HG02610 (cell line): ENCODE measurements at regions not wholly inside any gene's neighbourhood (a gene's known extent, or its start where the extent isn't known, plus 50 kb on each side); places are given as distances from the start of the nearest gene placed in this dataset.

Experiments
- ATAC-seq: cut with Tn5 transposase; IDR thresholded peaks from one replicate; pipeline ENCODE4 v1.9.1; 2021; ENCODE audit warnings: mild to moderate bottlenecking, moderate library complexity; ENCODE audit not compliant: unreplicated experiment

GRCh38 chr1:8204826-8205225 is 113.1 kb upstream of the SLC45A1 start:
- no peak for ATAC-seq

GRCh38 chr1:8203551-8203950 is 114.4 kb upstream of the SLC45A1 start:
- no peak for ATAC-seq

- ATAC-seq, result no peak
Observed at GRCh38 chr1:8203056-8203455, 114.9 kb upstream of the SLC45A1 start.

- no peak for ATAC-seq
Observed at GRCh38 chr1:8202182-8202905, 115.6 kb upstream of the SLC45A1 start.

GRCh38 chr1:8201331-8201861 is 116.5 kb upstream of the SLC45A1 start:
- ATAC-seq, result no peak

GRCh38 chr1:8200317-8201115 is 117.4 kb upstream of the SLC45A1 start:
- ATAC-seq, result no peak

DNA sequence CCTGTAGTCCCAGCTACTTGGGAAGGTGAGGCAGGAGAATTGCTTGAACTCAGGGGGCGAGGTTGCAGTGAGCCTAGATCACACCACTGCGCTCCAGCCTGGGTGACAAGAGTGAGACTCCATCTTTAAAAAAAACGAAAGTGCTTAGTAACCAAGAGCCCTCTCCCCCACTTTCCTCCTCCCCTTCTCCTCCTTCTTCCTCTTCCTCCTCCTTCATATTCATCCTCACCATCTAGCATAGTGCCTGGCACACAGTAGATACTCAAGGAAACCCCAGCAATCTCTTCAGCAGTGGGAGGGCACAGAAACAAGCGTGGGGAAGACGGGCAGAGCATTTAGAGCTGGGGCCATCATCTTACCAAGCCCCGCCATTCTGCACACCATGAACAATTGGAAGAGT is 119.4 kb upstream of the SLC45A1 start:
- no peak for ATAC-seq

DNA sequence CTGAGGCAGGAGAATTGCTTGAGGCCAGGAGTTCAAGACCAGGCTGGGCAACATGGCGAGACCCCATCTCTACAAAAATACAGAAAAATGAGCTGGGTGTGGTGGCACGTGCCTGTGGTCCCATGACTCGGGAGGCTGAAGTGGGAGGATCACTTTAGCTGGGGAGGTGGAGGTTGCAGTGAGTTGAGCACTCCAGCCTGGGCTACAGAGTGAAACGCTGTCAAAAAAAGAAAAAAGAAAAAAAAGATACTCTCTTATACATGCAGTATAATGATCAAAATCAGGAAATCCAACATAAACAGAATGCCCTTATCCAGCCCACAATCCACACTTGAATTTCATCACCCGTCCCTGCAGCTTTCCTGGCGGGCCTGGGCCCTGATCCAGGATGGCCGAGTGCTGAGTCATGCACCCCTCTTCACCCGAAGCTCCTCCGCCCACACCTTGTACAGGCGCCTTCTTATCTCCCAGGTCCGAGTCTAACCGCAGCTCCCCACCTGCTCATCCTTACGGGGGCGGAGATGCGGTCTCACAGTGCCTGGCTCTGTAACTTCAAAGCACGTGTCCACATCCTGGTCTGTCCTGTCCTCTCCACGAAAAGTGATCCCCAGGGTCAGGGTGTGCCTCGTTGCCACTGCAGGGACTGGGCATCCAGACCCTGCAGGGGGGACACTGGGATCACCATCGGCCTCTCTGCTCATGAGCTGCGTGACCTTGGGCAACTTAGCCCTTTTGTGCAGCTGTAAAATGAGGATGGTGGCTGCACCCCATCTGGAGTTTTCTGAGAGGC is 120.2 kb upstream of the SLC45A1 start:
- ATAC-seq, result no peak

GRCh38 chr1:8194481-8195227 is 123.3 kb upstream of the SLC45A1 start:
- no peak for ATAC-seq

GRCh38 chr1:8193840-8194406 is 124.0 kb upstream of the SLC45A1 start:
- ATAC-seq, result no peak

DNA sequence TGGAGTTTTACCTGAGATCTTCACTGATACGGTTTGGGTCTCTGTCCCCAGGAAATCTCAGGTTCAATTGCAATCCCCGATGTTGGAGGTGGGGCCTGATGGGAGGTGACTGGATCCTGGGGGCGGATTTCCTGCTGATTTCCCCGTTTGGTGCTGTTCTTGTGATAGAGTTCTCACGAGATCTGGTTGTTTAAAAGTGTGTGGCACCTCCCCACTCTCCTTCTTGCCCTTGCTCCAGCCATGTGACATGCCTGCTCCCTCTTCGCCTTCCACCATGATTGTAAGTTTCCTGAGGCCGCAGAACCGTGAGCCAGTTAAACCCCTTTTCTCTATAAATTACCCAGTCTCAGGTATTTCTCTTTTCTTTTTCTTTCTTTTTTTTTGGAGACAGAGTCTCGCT is 126.4 kb upstream of the SLC45A1 start:
- no peak for ATAC-seq

DNA sequence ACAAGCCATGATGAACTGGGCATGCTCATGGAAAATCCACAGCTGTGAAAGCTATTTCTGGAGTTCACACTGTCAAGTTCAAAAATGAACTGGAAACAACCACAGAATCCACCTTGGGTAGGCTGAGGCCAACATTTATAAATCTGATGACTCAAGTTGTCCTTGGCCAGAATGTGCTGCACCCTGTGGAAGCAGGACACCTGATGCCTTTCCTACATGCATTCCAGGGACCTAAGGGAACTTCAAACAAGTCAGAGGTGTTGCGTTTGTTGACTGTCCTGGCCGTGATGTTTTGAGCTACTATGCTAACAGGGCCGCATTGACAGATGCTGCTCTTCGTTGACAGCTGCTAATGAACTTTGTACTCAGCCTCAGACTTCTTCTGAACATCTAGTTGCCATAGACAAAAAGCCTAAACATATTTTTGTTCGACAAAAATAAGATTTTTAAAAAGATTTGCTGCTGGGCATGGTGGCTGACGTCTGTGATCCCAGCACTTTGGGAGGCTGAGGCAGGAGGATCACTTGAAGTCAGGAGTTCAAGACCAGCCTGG is 127.9 kb upstream of the SLC45A1 start:
- ATAC-seq, result no peak

GRCh38 chr1:8185400-8185799 is 132.5 kb upstream of the SLC45A1 start:
- ATAC-seq, result no peak

- no peak for ATAC-seq
Observed at GRCh38 chr1:8184301-8184700, 133.6 kb upstream of the SLC45A1 start.

GRCh38 chr1:8182034-8182761 is 135.7 kb upstream of the SLC45A1 start:
- ATAC-seq, result no peak

GRCh38 chr1:8179132-8179793 is 138.7 kb upstream of the SLC45A1 start:
- no peak for ATAC-seq

DNA sequence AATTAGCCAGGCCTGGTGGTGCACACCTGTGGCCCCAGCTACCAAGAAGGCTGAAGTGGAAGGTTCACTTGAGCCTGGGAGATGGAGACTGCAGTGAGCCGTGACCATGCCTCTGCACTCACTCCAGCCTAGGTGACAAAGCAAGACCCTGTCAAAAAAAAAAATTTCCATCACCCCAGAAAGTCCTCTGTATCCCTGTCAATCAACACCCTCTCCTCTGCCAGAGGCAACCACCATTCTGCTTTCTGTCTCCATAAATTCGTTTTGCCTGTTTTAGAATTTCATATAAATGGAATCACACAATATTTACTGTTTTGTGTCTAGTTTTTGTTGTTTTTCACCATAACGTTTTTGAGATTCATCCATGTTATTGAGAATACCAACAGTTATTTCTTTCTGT is 141.6 kb upstream of the SLC45A1 start:
- no peak for ATAC-seq

- ATAC-seq, result no peak
Observed at GRCh38 chr1:8174807-8175206, 143.1 kb upstream of the SLC45A1 start.
